ENCODE measurements at regions not wholly inside any gene's neighbourhood (a gene's known extent, or its start where the extent isn't known, plus 50 kb on each side); places are given as distances from the start of the nearest gene placed in this dataset.

- TF ChIP-seq, protein P1, sequence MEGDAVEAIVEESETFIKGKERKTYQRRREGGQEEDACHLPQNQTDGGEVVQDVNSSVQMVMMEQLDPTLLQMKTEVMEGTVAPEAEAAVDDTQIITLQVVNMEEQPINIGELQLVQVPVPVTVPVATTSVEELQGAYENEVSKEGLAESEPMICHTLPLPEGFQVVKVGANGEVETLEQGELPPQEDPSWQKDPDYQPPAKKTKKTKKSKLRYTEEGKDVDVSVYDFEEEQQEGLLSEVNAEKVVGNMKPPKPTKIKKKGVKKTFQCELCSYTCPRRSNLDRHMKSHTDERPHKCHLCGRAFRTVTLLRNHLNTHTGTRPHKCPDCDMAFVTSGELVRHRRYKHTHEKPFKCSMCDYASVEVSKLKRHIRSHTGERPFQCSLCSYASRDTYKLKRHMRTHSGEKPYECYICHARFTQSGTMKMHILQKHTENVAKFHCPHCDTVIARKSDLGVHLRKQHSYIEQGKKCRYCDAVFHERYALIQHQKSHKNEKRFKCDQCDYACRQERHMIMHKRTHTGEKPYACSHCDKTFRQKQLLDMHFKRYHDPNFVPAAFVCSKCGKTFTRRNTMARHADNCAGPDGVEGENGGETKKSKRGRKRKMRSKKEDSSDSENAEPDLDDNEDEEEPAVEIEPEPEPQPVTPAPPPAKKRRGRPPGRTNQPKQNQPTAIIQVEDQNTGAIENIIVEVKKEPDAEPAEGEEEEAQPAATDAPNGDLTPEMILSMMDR (IDR thresholded peaks at IDR 0.05; ENCODE audit: low read depth, low read length, missing input control) = no peak
- TF ChIP-seq, protein P2, sequence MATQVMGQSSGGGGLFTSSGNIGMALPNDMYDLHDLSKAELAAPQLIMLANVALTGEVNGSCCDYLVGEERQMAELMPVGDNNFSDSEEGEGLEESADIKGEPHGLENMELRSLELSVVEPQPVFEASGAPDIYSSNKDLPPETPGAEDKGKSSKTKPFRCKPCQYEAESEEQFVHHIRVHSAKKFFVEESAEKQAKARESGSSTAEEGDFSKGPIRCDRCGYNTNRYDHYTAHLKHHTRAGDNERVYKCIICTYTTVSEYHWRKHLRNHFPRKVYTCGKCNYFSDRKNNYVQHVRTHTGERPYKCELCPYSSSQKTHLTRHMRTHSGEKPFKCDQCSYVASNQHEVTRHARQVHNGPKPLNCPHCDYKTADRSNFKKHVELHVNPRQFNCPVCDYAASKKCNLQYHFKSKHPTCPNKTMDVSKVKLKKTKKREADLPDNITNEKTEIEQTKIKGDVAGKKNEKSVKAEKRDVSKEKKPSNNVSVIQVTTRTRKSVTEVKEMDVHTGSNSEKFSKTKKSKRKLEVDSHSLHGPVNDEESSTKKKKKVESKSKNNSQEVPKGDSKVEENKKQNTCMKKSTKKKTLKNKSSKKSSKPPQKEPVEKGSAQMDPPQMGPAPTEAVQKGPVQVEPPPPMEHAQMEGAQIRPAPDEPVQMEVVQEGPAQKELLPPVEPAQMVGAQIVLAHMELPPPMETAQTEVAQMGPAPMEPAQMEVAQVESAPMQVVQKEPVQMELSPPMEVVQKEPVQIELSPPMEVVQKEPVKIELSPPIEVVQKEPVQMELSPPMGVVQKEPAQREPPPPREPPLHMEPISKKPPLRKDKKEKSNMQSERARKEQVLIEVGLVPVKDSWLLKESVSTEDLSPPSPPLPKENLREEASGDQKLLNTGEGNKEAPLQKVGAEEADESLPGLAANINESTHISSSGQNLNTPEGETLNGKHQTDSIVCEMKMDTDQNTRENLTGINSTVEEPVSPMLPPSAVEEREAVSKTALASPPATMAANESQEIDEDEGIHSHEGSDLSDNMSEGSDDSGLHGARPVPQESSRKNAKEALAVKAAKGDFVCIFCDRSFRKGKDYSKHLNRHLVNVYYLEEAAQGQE (IDR thresholded peaks at IDR 0.05) = no peak
- TF ChIP-seq YY1 (IDR thresholded peaks at IDR 0.05) (no peak), MAX (IDR thresholded peaks at IDR 0.05) (no peak), FOXA1 (IDR thresholded peaks at IDR 0.05) (no peak), HNF4A (conservative IDR thresholded peaks at IDR 0.05) (no peak), EGR1 (IDR thresholded peaks at IDR 0.05; ENCODE audit: low read depth in 2 of 2) (no peak), RXRA (IDR thresholded peaks at IDR 0.05) (no peak), RAD21 (IDR thresholded peaks at IDR 0.05) (no peak), GABPA (IDR thresholded peaks at IDR 0.05 in 1 of 2, conservative IDR thresholded peaks at IDR 0.05 in 1 of 2) (no peak), JUND (IDR thresholded peaks at IDR 0.05) (no peak), NR2F2 (IDR thresholded peaks at IDR 0.05) (no peak), ATF3 (IDR thresholded peaks at IDR 0.05) (no peak), HNF4G (IDR thresholded peaks at IDR 0.05) (no peak)
- Histone ChIP-seq H3K36me3 (ENCODE audit: control insufficient read depth in 4 of 4, insufficient read depth in 3 of 4, low read depth in 1 of 4, low read length in 3 of 4) (no peaks in the 10 kb centered on the region), H3K4me1 (ENCODE audit: control insufficient read depth in 4 of 4, insufficient read depth in 4 of 4, low read length in 3 of 4) (no peaks in the 10 kb centered on the region), H3K9ac (ENCODE audit: low read depth in 1 of 2, low read length in 2 of 2) (no peak overlapping the region), H3K4me3 (ENCODE audit: low read depth in 1 of 3, low read length in 3 of 3) (no peak overlapping the region), H3K9me3 (ENCODE audit: control insufficient read depth in 4 of 4, low read length in 3 of 4) (no peaks in the 10 kb centered on the region), H3K27ac (ENCODE audit: low read depth in 1 of 2, low read length in 2 of 2) (no peak overlapping the region), H3K27me3 (ENCODE audit: control insufficient read depth in 4 of 4, insufficient read depth in 4 of 4, low read length in 3 of 4) (no peaks in the 10 kb centered on the region)
- DNase-seq (ENCODE audit: low spot score) = no peak
- 95% methylated on average over 9 of the region's 9 CpGs for whole genome bisulfite sequencing
These were observed 79.5 kb upstream of the SVIL start for GRCh38 chr10:29714096-29714874.

GRCh38 chr10:29713450-29713849 is 78.7 kb upstream of the SVIL start:
- no peak for DNase-seq (ENCODE audit: low spot score)
- TF ChIP-seq RAD21 (IDR thresholded peaks at IDR 0.05) (no peak), HNF4G (IDR thresholded peaks at IDR 0.05) (no peak), HNF4A (conservative IDR thresholded peaks at IDR 0.05) (no peak), MAX (IDR thresholded peaks at IDR 0.05) (no peak), NR2F2 (IDR thresholded peaks at IDR 0.05) (no peak), FOXA1 (IDR thresholded peaks at IDR 0.05) (no peak), SP1 (IDR thresholded peaks at IDR 0.05) (no peak)
- TF ChIP-seq, protein P1 (IDR thresholded peaks at IDR 0.05; ENCODE audit: low read depth, low read length, missing input control) = no peak
- no peak overlapping the region for H3K4me3 ChIP-seq (ENCODE audit: low read depth in 1 of 3, low read length in 3 of 3)
- H3K9me3 ChIP-seq (ENCODE audit: control insufficient read depth in 4 of 4, low read length in 3 of 4) = no peaks in the 10 kb centered on the region
- no peaks in the 10 kb centered on the region for H3K36me3 ChIP-seq (ENCODE audit: control insufficient read depth in 4 of 4, insufficient read depth in 3 of 4, low read depth in 1 of 4, low read length in 3 of 4)
- H3K9ac ChIP-seq (ENCODE audit: low read depth in 1 of 2, low read length in 2 of 2) = no peak overlapping the region
- WGBS = 90% methylated on average over 2 of the region's 2 CpGs
- no peaks in the 10 kb centered on the region for H3K4me1 ChIP-seq (ENCODE audit: control insufficient read depth in 4 of 4, insufficient read depth in 4 of 4, low read length in 3 of 4)
- H3K27ac ChIP-seq (ENCODE audit: low read depth in 1 of 2, low read length in 2 of 2) = no peak overlapping the region
- no peaks in the 10 kb centered on the region for H3K27me3 ChIP-seq (ENCODE audit: control insufficient read depth in 4 of 4, insufficient read depth in 4 of 4, low read length in 3 of 4)
